HG02798 (cell line): ENCODE measurements at regions not wholly inside any gene's neighbourhood (a gene's known extent, or its start where the extent isn't known, plus 50 kb on each side); places are given as distances from the start of the nearest gene placed in this dataset.

Experiments
- ATAC-seq: cut with Tn5 transposase; IDR thresholded peaks from one replicate; pipeline ENCODE4 v1.9.1; 2021; ENCODE audit warnings: mild to moderate bottlenecking; ENCODE audit not compliant: unreplicated experiment, poor library complexity

GRCh38 chr4:20624793-20625374, 75.4 kb upstream of the PACRGL start:
- no peak for ATAC-seq

GRCh38 chr4:20625426-20625825, 74.8 kb upstream of the PACRGL start:
- no peak for ATAC-seq

GRCh38 chr4:20626326-20627005, 73.8 kb upstream of the PACRGL start:
- ATAC-seq: no peak

GRCh38 chr4:20627866-20628265, 72.4 kb upstream of the PACRGL start:
- ATAC-seq: no peak

- no peak for ATAC-seq
These were observed 70.8 kb upstream of the PACRGL start for GRCh38 chr4:20629186-20630106.

GRCh38 chr4:20638825-20639224, 61.4 kb upstream of the PACRGL start:
- ATAC-seq: no peak

- no peak for ATAC-seq
These were observed 60.9 kb upstream of the PACRGL start for GRCh38 chr4:20639346-20639745.

GRCh38 chr4:20640989-20641388, 59.3 kb upstream of the PACRGL start:
- ATAC-seq: no peak

GRCh38 chr4:20641976-20642375, 58.3 kb upstream of the PACRGL start:
- ATAC-seq: no peak

GRCh38 chr4:20643631-20644030, 56.6 kb upstream of the PACRGL start:
- no peak for ATAC-seq

GRCh38 chr4:20645236-20645635, 55.0 kb upstream of the PACRGL start:
- ATAC-seq: no peak

- no peak for ATAC-seq
These were observed 54.0 kb upstream of the PACRGL start for GRCh38 chr4:20646287-20646686.
